Daoy (cell line): ENCODE measurements at regions not wholly inside any gene's neighbourhood (a gene's known extent, or its start where the extent isn't known, plus 50 kb on each side); places are given as distances from the start of the nearest gene placed in this dataset.

ENCODE experiments used
- DNase-seq: peaks from one replicate; pipeline ENCODE4 v3.0.0-alpha.2; 2015; ENCODE audit warnings: low read depth

DNA sequence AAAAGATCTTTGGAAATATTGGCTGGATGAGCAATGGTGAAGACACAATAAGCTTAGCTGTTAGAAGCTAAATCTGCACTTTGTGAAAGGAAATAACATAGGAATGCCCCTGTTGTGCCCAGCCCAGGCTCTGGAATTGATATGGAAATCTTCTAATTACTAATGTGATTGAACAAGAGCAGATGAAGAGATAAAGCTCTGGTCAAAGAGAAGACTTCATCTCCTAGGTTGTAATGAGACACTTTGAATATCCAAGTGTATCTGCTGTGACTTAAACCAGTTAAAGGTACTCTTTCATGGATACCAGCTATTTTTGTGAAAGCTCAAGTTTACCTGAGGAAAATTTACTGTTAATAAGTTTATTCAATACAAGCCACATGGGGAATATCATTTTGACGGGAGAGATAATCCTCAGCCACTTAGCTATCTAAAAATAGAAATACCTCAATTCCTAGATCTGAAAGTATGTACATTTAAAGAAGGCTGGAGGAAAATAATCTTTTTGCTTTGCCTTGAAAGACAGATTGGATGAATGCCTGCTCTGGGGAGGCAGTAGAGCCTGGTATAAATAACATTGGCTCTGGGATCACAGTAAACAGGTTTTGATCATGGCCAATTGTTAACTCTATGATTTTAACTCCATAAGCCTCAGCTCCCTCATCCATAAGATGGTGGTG, 494.0 kb upstream of the B3GALT2 start:
- DNase-seq: no peak

DNA sequence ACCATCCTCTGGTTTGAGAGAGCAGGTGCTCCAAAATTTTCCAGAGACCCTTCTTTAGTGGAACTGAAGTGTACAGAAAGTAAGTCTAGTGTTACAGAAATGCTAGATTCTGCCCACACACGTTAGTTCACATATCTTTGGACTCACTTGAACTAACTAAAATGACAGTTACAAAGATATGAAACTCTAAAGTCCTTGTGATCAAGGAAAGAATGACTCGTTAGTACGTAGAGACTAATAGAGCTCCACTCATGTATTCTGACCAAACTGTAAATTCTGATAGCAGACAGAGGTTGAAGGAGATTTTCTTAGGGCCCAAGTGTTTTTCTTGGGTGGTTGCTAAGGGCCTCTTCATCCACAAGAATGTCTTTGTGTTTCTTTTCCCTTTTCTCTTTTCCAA, 491.5 kb upstream of the B3GALT2 start:
- no peak for DNase-seq

DNA sequence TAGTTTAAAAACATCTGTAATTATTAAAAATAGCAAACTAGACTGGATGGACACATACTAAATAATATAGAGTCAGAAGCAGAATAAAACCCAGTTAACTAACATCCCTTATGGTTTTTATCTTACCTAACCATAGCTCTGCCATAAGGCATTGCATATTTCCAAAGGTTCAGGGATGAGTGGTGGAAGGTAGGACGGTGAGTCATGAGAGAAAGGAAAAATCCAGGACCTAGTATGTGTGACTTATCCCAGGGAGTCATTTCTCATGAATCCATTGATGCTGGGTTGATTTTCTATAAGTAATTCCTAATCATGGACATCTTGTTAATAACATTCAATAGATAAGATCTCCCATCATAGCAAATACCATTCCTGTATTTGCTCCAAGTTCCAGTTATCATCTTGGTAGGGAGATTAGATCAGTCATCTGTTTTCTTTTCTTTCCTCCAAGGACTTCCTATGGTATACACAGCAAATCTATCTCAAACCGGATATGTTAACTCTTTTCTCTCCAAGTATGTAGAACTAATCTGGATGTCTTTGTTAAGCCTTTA, 490.7 kb upstream of the B3GALT2 start:
- peak; percentile 5 for DNase-seq

DNA sequence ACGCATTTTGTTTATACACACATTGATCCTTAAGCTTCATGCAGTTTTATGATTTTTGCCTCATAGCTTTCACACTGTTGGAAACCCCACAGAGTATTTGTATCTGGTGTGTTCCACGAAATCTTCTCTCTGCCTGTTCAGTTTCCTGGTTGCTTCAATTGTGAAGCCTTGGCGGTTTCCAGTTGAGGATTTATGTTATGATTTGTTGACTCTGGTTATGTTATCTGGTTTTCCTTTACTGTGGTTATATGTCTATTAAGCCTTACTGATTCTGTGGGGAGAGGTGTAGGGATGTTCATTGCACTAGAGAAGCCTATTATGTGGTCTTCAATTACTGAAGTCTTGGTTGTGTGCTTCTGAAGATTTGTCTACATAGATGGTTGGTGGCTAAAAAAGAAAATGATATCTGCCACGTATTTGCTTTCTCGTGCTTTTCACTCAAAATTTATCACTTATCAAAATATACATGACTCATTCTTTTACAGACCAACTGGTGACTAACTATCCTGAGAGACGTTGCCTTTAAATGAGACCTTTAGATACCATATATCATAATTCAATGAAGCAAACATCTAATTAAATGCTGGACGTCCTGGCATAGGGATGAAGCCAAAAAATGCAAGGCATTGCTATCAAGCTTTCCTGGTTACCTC, 488.0 kb upstream of the B3GALT2 start:
- DNase-seq: peak; percentile 27

DNA sequence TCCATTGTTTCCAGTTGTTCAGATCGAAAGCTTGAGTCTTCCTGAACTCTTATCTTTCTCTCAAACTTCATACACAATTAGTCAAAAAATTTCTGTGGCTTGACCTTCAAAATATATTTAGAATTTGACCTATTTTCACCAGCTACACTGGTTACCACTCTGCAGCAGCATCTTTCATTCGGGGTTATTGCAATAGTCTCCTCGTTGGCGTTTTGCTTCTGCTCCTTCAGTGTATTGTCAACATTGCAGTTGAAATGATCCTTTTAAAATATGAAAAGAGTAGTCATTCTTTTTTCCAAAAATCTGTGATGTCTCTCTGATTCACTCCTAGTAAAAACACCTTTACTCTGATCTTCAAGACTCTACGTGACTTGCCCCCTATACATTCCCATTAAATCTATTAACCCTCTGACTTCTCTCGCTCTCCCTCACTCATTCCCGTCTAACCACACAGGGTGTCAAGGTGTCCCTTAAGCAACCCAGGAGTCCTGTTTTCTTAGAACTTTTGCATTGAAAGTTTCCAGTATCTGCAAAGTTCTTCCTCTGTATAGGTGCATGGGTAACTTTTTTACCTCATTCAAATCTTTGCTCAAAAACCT, 480.2 kb upstream of the B3GALT2 start:
- DNase-seq: no peak

DNA sequence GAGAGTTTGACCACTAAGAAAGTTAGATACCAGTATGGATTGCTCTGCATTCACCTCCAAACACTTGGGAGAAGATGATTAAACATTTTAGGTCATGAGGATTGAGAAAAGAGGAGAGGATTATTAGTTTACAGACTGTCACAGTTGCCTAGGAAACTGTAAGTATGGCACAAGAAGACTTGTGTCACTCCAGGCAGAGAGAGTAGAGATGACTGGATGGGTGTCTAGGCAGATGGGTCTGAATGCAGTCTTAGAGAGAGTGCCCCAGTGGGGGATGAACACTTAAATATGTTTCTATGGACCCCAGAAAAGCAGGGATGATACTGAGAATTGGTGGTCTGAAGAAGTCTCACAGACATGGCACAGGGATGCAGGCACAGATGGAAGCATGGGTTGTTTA, 477.6 kb upstream of the B3GALT2 start:
- DNase-seq: no peak

DNA sequence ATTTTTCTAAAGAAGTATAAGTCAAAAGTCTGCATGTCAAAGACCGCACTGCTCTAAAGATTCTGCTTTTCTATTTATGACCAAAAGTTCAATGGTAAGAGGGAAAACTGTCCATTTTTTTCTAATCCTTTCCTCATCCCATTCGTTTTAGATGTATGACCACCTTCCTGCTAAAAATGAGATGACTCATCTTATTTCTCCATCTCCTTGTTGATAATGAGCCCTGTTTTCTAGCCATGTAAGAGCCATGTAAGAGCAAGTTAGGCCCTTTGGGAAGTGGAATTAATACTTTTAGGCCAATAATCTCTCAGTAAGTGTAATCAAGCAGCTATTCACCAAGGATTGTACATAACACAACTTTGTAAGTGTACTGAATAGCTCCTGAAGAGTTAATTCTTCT, 475.6 kb upstream of the B3GALT2 start:
- no peak for DNase-seq

DNA sequence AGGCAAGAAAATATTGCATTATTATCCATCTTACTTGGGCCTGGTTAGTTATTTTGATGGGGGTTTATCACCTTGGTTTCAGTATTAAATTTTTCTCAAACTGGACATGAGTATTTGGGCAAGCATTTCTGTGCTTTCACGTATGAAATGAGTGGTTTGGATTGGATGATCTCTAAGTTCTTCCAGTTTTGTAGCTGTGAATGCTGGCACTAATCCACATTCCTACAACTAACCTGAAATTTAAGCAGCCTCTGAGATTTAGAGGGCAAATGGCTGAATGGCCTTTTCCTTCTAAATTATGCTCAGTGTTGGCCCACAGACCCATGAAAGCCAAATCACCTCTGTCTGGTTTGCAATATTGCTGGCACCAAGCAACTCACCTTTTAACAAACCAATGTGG, 475.0 kb upstream of the B3GALT2 start:
- no peak for DNase-seq

DNA sequence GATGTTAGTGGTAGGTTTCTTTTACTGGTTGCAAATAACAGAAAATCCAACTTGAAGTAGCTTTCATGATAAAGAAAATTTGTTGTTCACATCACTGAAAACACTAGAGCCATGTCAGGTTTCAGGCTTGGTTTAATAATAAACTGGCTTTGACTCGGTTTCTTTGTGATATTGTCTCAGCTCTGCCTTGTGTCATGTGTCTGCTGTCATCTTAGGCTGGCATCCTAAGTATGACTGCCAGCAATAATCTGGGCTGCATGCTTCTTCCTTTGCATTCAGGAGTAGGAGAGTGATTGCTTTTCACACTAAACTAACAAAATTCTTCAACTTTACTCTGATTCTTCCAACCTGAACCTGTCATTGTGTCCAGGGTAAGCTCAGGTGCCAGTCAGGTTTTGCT, 474.0 kb upstream of the B3GALT2 start:
- DNase-seq: no peak

DNA sequence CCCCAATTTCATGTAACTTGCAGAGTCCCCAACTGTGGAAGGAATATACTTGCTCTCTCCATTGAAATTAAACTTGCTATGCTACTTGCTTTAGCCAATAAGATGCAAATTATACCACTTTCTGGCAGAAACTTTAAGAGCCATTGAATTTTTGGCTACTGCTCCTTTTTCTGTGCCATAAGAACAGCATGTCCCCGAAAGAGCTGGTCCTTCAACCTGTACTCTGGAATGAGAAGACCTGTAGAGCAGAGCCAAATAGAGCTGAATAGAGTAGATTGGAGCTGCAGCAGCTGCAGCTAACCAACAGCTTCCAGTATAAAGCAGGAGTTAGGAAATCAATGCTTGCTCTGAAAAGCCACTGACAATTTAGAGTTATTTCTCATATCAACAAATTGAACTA, 472.3 kb upstream of the B3GALT2 start:
- DNase-seq: no peak

DNA sequence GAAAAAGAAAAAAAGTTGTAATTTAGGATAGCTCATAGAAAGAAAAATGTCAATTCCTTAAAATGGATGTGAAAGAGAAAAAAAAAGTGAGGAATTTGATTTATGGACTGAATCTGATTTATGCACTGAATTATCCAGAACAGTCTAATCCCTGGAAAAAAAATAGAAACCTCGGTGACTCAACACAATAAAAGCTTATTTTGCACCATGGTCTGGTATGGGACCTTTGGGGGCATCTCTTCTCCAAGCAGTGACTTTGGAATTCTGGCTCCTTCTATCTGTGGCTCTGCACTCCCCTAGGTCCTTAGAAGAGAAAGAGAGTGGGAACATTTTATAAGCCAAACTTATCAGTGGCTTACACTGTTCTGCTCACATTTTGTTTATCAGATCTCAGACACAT, 471.7 kb upstream of the B3GALT2 start:
- DNase-seq: no peak

DNA sequence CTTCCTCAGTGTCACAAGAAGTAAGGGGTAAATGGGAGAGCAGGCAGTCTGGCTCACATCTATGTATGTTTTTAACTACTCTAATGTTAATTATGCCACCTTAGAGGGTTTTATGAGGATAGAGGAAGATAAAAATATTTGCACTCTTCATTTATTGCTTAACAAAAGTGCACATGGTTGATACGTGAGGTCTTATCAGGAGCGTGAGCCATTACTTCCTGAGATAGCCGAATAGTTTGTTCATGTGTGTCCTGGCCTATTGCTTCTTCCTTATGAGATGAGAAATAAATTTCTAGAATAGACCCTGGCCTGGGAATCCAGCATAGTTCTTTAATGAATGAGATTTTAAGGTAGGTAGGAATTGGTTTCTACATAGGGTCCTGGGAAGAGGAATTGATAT, 471.1 kb upstream of the B3GALT2 start:
- DNase-seq: no peak

DNA sequence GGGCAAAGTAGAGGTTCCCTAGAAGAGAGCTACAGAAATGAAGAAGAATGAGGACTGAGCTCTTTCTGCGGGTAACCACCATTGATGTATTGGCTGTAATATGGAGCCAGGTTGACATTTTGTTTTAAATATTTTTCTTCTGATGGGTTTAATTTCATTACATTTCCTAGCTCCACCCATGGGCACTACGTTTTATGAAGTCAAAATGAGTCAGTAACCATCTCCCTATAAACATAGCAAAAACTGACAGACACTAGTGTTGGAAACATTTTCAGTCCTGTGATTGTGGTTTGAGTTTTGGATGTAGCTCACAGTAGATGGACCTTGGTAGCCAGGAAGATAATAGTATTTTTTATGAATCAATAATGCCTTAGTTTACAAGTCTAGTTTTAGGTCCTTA, 470.4 kb upstream of the B3GALT2 start:
- DNase-seq: no peak

DNA sequence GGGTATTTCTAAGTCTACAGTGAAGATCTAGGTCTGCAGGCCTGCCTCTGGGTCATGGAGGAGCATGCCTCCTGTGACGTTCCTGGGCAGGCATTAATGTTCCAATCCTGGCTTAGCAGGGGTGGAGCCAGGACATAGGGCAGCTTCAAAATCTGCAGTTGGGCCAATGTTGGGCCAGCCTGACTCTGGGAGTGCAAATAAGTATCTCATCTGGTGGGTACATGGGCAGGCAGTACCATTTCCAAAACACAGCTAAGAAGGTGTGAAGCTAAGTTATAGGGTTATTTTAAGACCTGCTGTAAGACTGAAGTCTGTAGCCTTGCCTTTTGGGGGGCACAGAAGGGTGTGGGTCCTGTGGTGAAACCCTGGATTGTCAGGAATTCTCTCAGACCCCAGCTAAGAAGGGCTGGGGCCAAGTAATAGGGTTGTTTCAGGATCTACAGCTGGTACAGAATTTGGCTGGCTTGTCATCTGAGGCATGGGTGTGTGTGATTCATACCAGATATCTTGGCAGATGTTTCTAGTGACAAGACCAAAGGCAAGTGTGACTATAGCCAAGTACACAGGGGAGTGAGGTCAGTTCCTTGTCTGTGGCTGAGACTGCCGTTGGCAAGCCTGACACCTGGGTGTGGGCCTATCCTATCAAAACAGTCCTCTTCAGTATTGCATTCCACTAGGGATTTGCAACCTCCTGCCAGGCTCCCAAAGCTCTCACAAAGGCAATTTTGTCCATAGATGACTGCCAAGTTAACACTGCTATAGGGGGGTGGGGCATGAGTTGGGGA, 468.7 kb upstream of the B3GALT2 start:
- DNase-seq: peak; percentile 43

DNA sequence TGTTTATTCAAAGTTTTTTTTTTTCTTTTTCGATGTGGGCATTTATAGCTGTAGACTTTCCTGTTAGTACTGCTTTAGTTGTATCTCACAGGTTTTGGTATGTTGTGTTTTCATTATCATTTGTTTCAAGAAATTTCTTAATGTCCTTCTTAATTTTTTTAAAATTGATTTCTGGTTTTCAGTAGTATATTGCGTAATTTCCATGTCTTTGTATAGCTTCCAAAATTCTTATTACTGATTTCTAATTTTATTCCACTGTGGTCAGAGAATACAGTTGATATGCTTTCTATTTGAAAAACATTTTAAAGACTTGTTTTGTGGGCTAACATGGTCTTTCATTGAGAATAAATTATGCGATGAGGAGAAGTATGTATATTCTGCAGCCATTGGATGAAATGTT, 463.2 kb upstream of the B3GALT2 start:
- DNase-seq: no peak

DNA sequence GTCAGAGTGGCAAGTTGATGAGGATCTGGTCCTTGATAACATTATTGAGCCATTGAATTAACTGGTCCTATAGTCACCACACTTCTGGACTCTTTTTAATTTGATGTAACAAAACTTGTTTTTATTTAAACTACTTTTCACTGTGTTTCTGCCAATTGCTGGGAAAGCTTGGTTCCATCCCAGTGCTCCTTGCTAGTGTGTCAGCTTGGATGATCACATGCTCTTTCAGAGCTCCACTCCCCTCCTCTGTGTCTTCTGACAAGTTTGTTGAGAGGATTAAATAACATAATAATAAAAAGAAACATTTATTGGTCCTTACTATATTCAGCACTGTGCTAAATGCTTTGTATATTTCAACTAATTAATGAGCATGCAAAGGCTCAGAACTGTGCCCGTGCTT, 448.5 kb upstream of the B3GALT2 start:
- DNase-seq: no peak

DNA sequence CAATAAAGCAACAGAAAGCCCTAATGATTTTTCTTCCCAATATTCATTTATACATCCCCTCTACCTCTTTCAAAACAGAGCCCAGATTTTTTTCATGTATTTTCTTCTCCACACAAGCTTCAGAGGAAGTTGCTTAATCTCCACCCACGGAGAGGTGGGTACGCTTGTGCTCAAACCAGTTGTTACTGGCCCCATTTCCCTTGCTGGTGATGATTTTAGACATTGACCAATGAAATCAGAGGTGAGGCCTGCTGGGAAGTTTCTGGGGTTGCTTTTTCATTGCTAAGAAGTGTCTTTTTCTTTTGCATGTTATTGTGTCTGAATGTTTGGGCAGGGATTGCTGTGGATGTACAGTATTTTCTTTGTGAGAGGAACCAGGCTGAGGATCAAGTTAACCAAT, 448.1 kb upstream of the B3GALT2 start:
- DNase-seq: no peak

DNA sequence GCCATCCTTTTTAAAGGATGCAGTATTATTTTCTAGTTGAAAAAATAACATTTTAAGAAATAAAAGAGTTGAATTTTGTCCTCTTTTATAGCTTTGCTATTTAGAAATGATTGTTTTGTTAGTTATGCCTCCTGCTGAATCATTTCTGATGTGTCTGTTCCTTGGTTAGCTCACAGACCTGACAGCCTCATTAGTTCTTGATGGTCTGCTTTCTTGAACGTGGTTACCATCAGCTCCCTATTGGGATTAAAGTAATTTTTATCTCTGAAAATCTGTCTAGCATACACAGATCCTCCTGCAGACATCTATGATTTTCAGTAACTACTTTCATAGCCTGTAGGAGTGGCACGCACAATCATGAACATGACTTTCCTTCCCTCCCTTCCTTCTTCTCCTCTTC, 447.6 kb upstream of the B3GALT2 start:
- no peak for DNase-seq

DNA sequence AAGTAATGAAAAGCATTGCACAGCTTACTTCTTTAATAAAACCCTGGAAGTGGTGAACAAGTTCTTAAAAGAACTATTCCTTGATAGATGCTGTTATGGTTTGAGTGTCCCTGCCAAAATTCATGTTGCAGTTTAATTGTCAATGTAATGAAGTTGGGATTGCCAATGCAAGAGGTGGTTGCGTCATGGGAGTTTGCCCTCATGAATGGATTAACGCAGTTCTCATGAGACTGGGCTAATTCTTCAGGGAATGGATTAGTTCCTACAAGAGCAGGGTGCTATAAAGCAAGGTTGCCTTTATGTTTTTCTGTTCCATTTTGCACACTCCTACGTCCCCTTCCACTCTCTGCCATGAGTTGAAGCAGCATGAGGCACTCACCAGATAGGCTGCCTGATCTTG, 446.7 kb upstream of the B3GALT2 start:
- no peak for DNase-seq

DNA sequence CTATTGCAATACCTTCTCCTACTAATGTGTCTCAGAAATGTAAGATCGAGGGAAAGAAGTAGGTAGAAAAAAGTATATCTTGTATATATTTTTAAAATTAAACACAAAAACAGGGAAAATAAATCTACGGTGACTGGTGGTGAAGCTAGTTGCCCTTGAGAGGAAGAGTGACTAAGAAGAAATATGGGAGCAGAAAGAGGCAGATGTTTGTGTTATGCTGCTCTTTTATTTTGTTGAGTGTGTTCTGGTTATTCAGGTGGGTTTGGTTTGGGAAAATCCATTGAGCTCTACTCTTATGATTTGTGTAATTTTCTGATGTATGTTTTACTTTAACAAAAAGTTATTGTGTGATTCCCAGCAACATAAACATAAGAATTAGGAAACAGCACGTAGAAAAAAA, 444.9 kb upstream of the B3GALT2 start:
- no peak for DNase-seq

DNA sequence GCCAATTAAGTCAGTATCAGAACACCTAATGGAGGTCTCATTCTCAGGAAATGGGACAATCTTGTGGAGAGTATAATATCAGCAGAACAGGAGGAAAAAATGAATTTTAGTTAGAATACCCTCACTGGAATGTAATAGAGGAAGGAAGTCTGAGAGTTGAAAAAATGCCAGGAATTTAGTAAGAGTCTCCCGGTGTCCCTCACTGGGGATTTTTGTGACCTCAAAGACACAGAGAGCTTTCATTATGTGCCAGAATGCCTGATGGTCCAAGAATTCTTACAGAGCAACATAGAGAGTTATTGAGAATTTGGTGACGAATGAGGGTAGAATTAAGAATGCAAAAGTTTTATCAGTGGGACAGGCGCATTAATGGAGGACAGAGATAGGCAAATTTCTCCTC, 443.5 kb upstream of the B3GALT2 start:
- no peak for DNase-seq

DNA sequence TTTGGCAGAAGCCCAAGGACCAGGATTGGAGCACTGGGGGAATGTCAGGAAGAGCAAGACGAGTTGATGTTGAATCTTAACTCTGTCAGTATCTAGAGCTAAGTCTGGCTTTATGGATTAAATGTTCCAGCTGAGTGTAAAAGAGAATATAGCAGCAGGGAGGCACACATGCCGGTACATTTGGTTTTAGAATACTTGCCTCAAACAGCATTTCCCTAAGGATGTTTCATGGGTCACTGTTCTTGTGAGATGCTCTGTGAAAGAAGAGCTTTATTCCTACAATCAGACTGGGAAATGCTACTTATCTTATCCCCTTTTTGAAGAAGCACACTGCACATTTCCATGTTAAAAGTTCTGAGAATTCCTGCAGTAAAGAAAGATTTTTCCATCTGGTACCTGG, 440.3 kb upstream of the B3GALT2 start:
- no peak for DNase-seq

DNA sequence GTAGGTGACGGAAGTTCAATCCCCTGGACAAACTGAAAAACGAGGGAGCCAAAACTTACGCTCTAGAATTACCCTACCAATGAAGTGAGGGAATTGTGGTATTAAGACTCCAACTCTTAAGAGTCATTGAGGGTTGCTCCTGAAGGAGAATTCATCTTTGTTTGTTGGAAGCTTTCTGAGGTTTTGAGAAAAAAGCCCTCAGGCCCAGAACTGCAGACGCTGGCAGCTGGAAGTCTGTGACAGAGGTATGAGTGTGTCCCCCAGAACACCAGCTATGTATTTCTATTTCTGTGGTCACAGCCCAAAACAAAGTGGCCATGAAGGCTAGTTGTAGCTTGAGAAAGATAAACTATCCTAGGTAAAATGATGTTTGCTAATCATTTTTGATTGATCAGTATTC, 438.8 kb upstream of the B3GALT2 start:
- DNase-seq: peak; percentile 13
